Hematopoietic multipotent progenitor cell treated with erythropoietin and hydrocortisone succinate and interleukin-3 and kit ligand, for 4 days (in vitro differentiated cells): ENCODE measurements at regions not wholly inside any gene's neighbourhood (a gene's known extent, or its start where the extent isn't known, plus 50 kb on each side); places are given as distances from the start of the nearest gene placed in this dataset.
A peak's percentile ranks its signal among the peaks of the same experiment; 100 is the strongest.
"Not testable (repeated sequence)": the region's sequence is repeated elsewhere in the genome, so short reads cannot be mapped to it uniquely, and the experiment has no call there.

ENCODE experiments used
- DNase-seq: peaks from one replicate; pipeline ENCODE4 v3.0.0-alpha.2; 2015

GRCh38 chr11:96523656-96524055 lies 133.8 kb downstream of the JRKL start:
- DNase-seq, result no peak

GRCh38 chr11:96524475-96524874 lies 134.7 kb downstream of the JRKL start:
- DNase-seq, result no peak

- no peak for DNase-seq
Observed at GRCh38 chr11:96530473-96530872, 140.7 kb downstream of the JRKL start.

GRCh38 chr11:96538104-96538503 lies 148.3 kb downstream of the JRKL start:
- DNase-seq, result no peak

GRCh38 chr11:96538622-96539021 lies 148.8 kb downstream of the JRKL start:
- no peak for DNase-seq

GRCh38 chr11:96540875-96541274 lies 151.1 kb downstream of the JRKL start:
- DNase-seq, result no peak

- no peak for DNase-seq
Observed at GRCh38 chr11:96543177-96543576, 153.4 kb downstream of the JRKL start.

- not testable (repeated sequence) for DNase-seq
Observed at GRCh38 chr11:96545192-96545591, 155.4 kb downstream of the JRKL start.

- DNase-seq, result no peak
Observed at GRCh38 chr11:96551136-96551535, 161.3 kb downstream of the JRKL start.

GRCh38 chr11:96554236-96554820 lies 164.5 kb downstream of the JRKL start:
- peak; percentile 3 for DNase-seq

- DNase-seq, result not testable (repeated sequence)
Observed at GRCh38 chr11:96555826-96556225, 166.0 kb downstream of the JRKL start.

- not testable (repeated sequence) for DNase-seq
Observed at GRCh38 chr11:96560727-96561126, 170.9 kb downstream of the JRKL start.

GRCh38 chr11:96567176-96567575 lies 177.4 kb downstream of the JRKL start:
- DNase-seq, result peak; percentile 8

GRCh38 chr11:96567667-96568066 lies 177.9 kb downstream of the JRKL start:
- DNase-seq, result no peak

GRCh38 chr11:96576383-96576782 lies 186.6 kb downstream of the JRKL start:
- no peak for DNase-seq

GRCh38 chr11:96578379-96578778 lies 188.6 kb downstream of the JRKL start:
- no peak for DNase-seq

GRCh38 chr11:96579656-96580055 lies 189.8 kb downstream of the JRKL start:
- no peak for DNase-seq

- no peak for DNase-seq
Observed at GRCh38 chr11:96580476-96581040, 190.7 kb downstream of the JRKL start.

- DNase-seq, result not testable (repeated sequence)
Observed at GRCh38 chr11:96585944-96586880, 196.4 kb downstream of the JRKL start.

GRCh38 chr11:96588793-96589192 lies 199.0 kb downstream of the JRKL start:
- DNase-seq, result not testable (repeated sequence)

- DNase-seq, result no peak
Observed at GRCh38 chr11:96595011-96595410, 205.2 kb downstream of the JRKL start.

- DNase-seq, result no peak
Observed at GRCh38 chr11:96607864-96608558, 218.2 kb downstream of the JRKL start.

- no peak for DNase-seq
Observed at GRCh38 chr11:96614101-96614500, 224.3 kb downstream of the JRKL start.
